G401 (cell line): ENCODE measurements at regions not wholly inside any gene's neighbourhood (a gene's known extent, or its start where the extent isn't known, plus 50 kb on each side); places are given as distances from the start of the nearest gene placed in this dataset.
"Not testable (repeated sequence)": the region's sequence is repeated elsewhere in the genome, so short reads cannot be mapped to it uniquely, and the experiment has no call there.

Source experiments
- DNase-seq: peaks from one replicate; pipeline ENCODE4 v3.0.0-alpha.2; 2015; ENCODE audit warnings: low spot score
- in situ Hi-C: cut with HindIII; loops from 2 replicates; pipeline ENCODE4 v1.10.0; 2016; ENCODE audit warnings: low sequenced_read_pairs, mixed read lengths

GRCh38 chr15:72851586-72851985 is 68.0 kb upstream of the ADPGK start:
- DNase-seq, result no peak
- in situ Hi-C loops, result no loop called here

GRCh38 chr15:72850833-72851232 is 67.3 kb upstream of the ADPGK start:
- DNase-seq, result no peak
- in situ Hi-C loops, result no loop called here

GRCh38 chr15:72847806-72848205 is 64.2 kb upstream of the ADPGK start:
- DNase-seq, result no peak
- in situ Hi-C loops, result no loop called here

- DNase-seq, result no peak
- in situ Hi-C loops, result no loop called here
Observed at GRCh38 chr15:72847033-72847432, 63.5 kb upstream of the ADPGK start.

GRCh38 chr15:72845981-72846383 is 62.4 kb upstream of the ADPGK start:
- no peak for DNase-seq
- in situ Hi-C loops, result no loop called here

GRCh38 chr15:72844067-72844466 is 60.5 kb upstream of the ADPGK start:
- no peak for DNase-seq
- in situ Hi-C loops, result no loop called here

GRCh38 chr15:72843340-72843739 is 59.8 kb upstream of the ADPGK start:
- DNase-seq, in situ Hi-C loops: not testable (repeated sequence)

- no peak for DNase-seq
Observed at GRCh38 chr15:72840114-72840513, 56.6 kb upstream of the ADPGK start.

GRCh38 chr15:72838311-72838731 is 54.8 kb upstream of the ADPGK start:
- in situ Hi-C loops, result no loop called here
- no peak for DNase-seq

More at GRCh38 chr15:72840114-72840513, 56.6 kb upstream of the ADPGK start:
- in situ Hi-C loops, result no loop called here

GRCh38 chr15:72836676-72837330 is 53.2 kb upstream of the ADPGK start:
- in situ Hi-C loops, result no loop called here
- no peak for DNase-seq

GRCh38 chr15:72835294-72835890 is 51.8 kb upstream of the ADPGK start:
- no peak for DNase-seq
- in situ Hi-C loops, result no loop called here

- in situ Hi-C loops, result no loop called here
- DNase-seq, result no peak
Observed at GRCh38 chr15:72833561-72833960, 50.0 kb upstream of the ADPGK start.
